Endothelial cell of umbilical vein (primary cell): ENCODE measurements at regions not wholly inside any gene's neighbourhood (a gene's known extent, or its start where the extent isn't known, plus 50 kb on each side); places are given as distances from the start of the nearest gene placed in this dataset.

Experiments
- CTCF ChIP-seq, 2 donors: IDR thresholded peaks; 1 replicate in 1 of 2; 2 replicates in 1 of 2; pipeline ENCODE4 v1.5.1; 2011; ENCODE audit warnings: low read length in 2 of 2, mild to moderate bottlenecking in 2 of 2, moderate library complexity in 2 of 2, control low read depth in 1 of 2, inconsistent platforms in 1 of 2, low read depth in 1 of 2; ENCODE audit not compliant: insufficient read depth in 1 of 2; ENCODE audit errors: extremely low read depth in 1 of 2
- POLR2AphosphoS5 ChIP-seq: IDR thresholded peaks from 2 replicates; pipeline ENCODE4 v1.6.1; 2012; ENCODE audit warnings: low read depth, mild to moderate bottlenecking, control low read depth, low read length, moderate library complexity; ENCODE audit not compliant: insufficient read depth

GRCh38 chr3:40669176-40669575 is 144.4 kb downstream of the ZNF621 start:
- TF ChIP-seq POLR2AphosphoS5 = no peak
- TF ChIP-seq CTCF (IDR thresholded peaks at IDR 0.05; ENCODE audit: extremely low read depth in 1 of 2, insufficient read depth in 1 of 2, low read depth in 1 of 2, low read length in 2 of 2) = no peak
